ENCODE measurements at regions not wholly inside any gene's neighbourhood (a gene's known extent, or its start where the extent isn't known, plus 50 kb on each side); places are given as distances from the start of the nearest gene placed in this dataset.

DNA sequence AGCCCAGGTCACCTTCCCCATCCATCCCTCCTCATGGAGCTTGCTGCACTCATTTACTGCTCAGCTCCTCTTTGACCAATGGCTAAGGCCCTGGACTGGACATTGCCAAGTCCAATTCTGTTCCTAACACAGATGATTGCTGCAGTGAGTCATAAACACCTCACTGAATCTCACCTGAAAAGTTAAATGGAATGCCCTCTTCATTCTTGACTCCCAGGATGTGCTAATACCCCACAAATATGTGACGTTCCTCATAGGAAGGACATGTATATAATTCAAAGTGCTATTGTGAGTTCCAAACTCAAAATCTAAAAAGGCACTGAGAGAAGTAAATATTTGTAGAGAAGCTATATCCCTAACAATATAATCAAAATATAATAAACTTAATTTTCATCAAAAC lies 73.5 kb upstream of the DLX6 start:
- TF ChIP-seq, protein P1, sequence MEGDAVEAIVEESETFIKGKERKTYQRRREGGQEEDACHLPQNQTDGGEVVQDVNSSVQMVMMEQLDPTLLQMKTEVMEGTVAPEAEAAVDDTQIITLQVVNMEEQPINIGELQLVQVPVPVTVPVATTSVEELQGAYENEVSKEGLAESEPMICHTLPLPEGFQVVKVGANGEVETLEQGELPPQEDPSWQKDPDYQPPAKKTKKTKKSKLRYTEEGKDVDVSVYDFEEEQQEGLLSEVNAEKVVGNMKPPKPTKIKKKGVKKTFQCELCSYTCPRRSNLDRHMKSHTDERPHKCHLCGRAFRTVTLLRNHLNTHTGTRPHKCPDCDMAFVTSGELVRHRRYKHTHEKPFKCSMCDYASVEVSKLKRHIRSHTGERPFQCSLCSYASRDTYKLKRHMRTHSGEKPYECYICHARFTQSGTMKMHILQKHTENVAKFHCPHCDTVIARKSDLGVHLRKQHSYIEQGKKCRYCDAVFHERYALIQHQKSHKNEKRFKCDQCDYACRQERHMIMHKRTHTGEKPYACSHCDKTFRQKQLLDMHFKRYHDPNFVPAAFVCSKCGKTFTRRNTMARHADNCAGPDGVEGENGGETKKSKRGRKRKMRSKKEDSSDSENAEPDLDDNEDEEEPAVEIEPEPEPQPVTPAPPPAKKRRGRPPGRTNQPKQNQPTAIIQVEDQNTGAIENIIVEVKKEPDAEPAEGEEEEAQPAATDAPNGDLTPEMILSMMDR (conservative IDR thresholded peaks at IDR 0.05; ENCODE audit: control insufficient read depth, insufficient read depth, low read depth, low read length): no peak
- no peak overlapping the region for H3K4me3 ChIP-seq (ENCODE audit: control insufficient read depth, low read depth, low read length)
- DNase-seq (ENCODE audit: low read depth): no peak

DNA sequence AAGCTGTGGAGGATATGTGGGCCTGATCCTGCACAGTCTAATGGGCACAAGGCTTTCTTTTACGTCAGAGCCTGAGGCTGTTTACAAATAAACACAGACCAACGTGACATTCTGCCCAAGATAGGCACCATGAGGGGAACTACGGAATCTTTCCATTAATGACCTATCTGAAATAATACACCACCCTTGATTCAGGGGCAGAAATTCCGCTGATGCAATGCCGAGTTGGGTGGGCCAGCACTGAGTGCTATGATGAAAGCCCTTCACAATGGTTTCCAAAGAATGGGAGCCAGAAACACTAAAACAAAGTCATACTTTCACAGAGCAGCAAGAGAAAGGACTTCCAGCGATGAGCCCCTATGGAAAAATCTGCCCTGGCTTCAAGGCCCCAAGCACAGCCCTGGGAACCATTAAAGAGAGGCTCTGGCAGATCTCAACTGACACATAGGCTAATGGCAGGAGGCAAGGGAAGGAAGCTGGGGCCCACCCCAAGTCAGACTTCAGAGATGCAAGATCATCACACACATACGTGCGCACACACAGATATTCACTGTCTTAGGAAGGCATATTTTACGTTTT lies 72.2 kb upstream of the DLX6 start:
- no peak for DNase-seq (ENCODE audit: low read depth)

DNA sequence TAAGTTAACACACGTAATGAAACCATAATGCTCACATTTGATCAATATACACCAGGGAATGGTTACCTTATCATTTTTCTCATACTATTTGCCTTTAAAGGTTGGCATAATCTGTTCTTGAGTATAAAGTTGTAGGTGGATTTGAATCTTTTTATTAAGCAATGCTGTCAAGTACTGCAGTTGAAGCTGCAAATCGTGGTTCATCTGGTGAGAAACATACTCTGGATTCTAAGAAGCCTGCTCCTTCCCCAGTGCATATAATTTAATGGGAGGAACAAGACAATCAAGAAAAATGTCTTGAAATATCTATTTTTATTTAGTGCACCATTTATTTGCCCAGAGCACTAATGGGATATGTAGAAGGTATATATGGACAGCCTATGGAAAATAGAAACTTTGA lies 68.7 kb upstream of the DLX6 start:
- DNase-seq (ENCODE audit: low read depth): no peak
- TF ChIP-seq, protein P1 (conservative IDR thresholded peaks at IDR 0.05; ENCODE audit: control insufficient read depth, insufficient read depth, low read depth, low read length): no peak
- no peak overlapping the region for H3K4me3 ChIP-seq (ENCODE audit: control insufficient read depth, low read depth, low read length)

More for the DNA sequence above, 72.2 kb upstream of the DLX6 start:
- TF ChIP-seq, protein P1 (conservative IDR thresholded peaks at IDR 0.05; ENCODE audit: control insufficient read depth, insufficient read depth, low read depth, low read length): no peak
- H3K4me3 ChIP-seq (ENCODE audit: control insufficient read depth, low read depth, low read length): no peak overlapping the region

DNA sequence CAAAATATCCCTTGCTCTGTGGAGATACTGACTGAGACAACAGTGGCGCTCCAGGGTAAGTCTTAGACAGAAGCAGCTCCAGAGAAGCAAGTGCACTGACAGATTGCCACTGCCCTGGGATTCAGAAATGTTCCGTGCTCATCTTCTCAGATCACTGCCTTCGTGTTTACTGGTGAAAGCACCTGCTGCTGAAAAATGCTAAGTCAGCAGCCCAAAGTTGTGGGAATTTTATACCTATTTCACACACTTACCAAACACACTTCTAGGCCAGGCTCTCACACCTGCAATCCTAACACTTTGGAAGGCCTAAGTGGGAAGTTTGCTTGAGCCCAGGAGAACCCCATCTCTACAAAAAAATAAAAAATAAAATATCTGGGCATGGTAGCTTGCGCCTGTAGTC lies 63.2 kb upstream of the DLX6 start:
- DNase-seq (ENCODE audit: low read depth): no peak
- TF ChIP-seq, protein P1 (conservative IDR thresholded peaks at IDR 0.05; ENCODE audit: control insufficient read depth, insufficient read depth, low read depth, low read length): no peak
- no peak overlapping the region for H3K4me3 ChIP-seq (ENCODE audit: control insufficient read depth, low read depth, low read length)

DNA sequence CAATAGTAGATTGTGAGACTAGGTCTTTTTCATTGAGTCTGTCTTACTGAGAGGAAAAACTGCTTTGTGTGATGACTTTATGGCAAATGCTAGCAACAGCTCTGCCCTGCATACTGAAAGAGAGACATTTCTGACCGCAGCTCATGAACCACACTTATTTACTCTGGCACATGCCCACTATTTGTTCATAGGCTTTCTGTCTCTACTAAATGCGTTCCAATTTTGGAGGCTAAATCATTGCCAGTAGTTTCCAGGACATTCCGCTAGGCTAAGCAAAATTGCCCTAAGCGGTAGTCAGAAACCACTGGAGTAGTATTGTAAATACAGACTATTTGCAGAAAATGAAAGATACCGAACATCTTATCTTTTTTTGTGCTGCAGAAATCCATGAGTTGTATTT lies 55.6 kb upstream of the DLX6 start:
- TF ChIP-seq, protein P1 (conservative IDR thresholded peaks at IDR 0.05; ENCODE audit: control insufficient read depth, insufficient read depth, low read depth, low read length): no peak
- H3K4me3 ChIP-seq (ENCODE audit: control insufficient read depth, low read depth, low read length): no peak overlapping the region
- DNase-seq (ENCODE audit: low read depth): peak; percentile 13

DNA sequence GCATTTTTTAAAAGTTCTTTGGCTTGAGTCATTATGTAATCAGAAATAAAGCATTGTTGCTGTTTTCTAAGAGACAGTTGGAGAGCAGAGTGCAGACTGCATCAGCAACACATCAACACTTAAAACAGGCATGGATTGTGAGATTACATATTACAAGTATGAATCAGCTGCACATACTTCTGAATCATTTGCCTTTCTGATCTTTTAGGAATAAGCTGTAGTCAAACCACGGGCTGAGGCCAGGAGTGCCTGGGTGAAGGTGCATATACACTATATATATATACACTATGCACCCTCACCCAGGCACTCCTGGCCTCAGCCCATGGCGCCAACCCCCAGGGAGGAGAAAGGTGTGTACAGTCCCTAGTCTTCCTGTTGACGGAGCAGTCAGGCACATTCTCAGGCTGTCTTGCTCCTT lies 52.4 kb upstream of the DLX6 start:
- peak; percentile 28 for DNase-seq (ENCODE audit: low read depth)
- H3K4me3 ChIP-seq (ENCODE audit: control insufficient read depth, low read depth, low read length): no peak overlapping the region
- TF ChIP-seq, protein P1 (conservative IDR thresholded peaks at IDR 0.05; ENCODE audit: control insufficient read depth, insufficient read depth, low read depth, low read length): no peak
